ENCODE measurements at regions not wholly inside any gene's neighbourhood (a gene's known extent, or its start where the extent isn't known, plus 50 kb on each side); places are given as distances from the start of the nearest gene placed in this dataset.

DNA sequence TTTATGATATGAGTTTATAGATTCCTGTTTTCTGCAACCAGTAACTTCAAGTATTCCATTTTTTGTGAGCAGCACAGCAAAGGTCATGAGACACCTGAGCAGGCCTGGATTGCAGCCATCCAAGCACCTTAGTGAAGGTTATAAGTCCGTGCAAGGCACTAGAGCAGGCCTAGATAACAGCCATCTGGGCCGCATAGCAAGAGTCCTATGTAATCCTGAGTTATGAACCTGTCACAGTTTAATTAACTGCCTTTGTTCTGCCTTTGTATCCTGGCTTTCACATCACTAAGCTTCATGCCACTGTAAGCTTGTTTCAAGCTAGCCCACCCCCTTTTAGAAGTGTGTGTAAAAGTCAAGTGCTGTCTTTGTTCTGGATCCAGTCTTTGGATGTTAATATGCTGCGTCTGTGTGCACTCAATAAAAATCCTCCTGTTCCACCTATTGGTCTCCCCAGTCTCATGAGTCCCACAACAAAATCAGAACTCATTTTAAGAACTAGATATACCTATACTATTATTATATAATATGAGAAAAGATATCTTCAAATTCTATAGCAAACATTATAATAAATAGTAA, 556.2 kb upstream of the CHRM3 start:
- CTCF ChIA-PET (ENCODE audit: unreplicated experiment): no interaction called here
- Histone ChIP-seq H3K9me3 (ENCODE audit: low read length) (no peaks in the 10 kb centered on the region), H3K4me2 (ENCODE audit: low read length) (no peak overlapping the region), H3K79me2 (ENCODE audit: insufficient read depth, low read depth, low read length) (no peaks in the 10 kb centered on the region), H3K27ac (ENCODE audit: low read depth, low read length, poor library complexity, severe bottlenecking) (no peak overlapping the region), H3K4me1 (ENCODE audit: insufficient read depth, low read length, poor library complexity, severe bottlenecking) (no peaks in the 10 kb centered on the region), H3K36me3 (ENCODE audit: insufficient read depth, low read length) (no peaks in the 10 kb centered on the region), H2AFZ (ENCODE audit: low read length) (no peak overlapping the region), H4K20me1 (ENCODE audit: insufficient read depth, low read length) (no peaks in the 10 kb centered on the region), H3K4me3 (ENCODE audit: low read depth, low read length, poor library complexity, severe bottlenecking) (no peak overlapping the region), H3K9me2 (ENCODE audit: insufficient read depth, low read length) (no peaks in the 10 kb centered on the region)
- intact Hi-C loops (cut with micrococcal nuclease; ENCODE audit: unreplicated experiment): no loop called here
- POLR2A ChIA-PET: interaction anchor here (0.6 to 1.2 kb wide), 2 partner anchors 12 to 263 kb away, joined by 3 to 4 read pairs; no protein-coding TSS in a partner anchor
- DNase-seq (ENCODE audit: low spot score): no peak
- BruUV-seq (replicated peaks): no TSS peak
- no peak for TF ChIP-seq CTCF (conservative IDR thresholded peaks at IDR 0.05; ENCODE audit: low read length)
- TF ChIP-seq EZH2phosphoT487 (IDR thresholded peaks at IDR 0.05; ENCODE audit: borderline replicate concordance, low read depth, low read length): no peak

- Histone ChIP-seq H3K36me3 (ENCODE audit: insufficient read depth, low read length) (no peaks in the 10 kb centered on the region), H3K27ac (ENCODE audit: low read depth, low read length, poor library complexity, severe bottlenecking) (no peak overlapping the region), H3K4me2 (ENCODE audit: low read length) (no peak overlapping the region), H3K9me2 (ENCODE audit: insufficient read depth, low read length) (no peaks in the 10 kb centered on the region), H3K9me3 (ENCODE audit: low read length) (no peaks in the 10 kb centered on the region), H3K4me3 (ENCODE audit: low read depth, low read length, poor library complexity, severe bottlenecking) (no peak overlapping the region), H3K4me1 (ENCODE audit: insufficient read depth, low read length, poor library complexity, severe bottlenecking) (no peaks in the 10 kb centered on the region), H3K79me2 (ENCODE audit: insufficient read depth, low read depth, low read length) (no peaks in the 10 kb centered on the region), H4K20me1 (ENCODE audit: insufficient read depth, low read length) (no peaks in the 10 kb centered on the region), H2AFZ (ENCODE audit: low read length) (no peak overlapping the region)
- ChIA-PET CTCF (ENCODE audit: unreplicated experiment) (no interaction called here), POLR2A (no interaction called here)
- TF ChIP-seq CTCF (conservative IDR thresholded peaks at IDR 0.05; ENCODE audit: low read length) (no peak), EZH2phosphoT487 (IDR thresholded peaks at IDR 0.05; ENCODE audit: borderline replicate concordance, low read depth, low read length) (no peak)
- intact Hi-C loops (cut with micrococcal nuclease; ENCODE audit: unreplicated experiment): no loop called here
- BruUV-seq (replicated peaks): no TSS peak
- DNase-seq (ENCODE audit: low spot score): no peak
Observed at GRCh38 chr1:238826891-238827290, 559.5 kb upstream of the CHRM3 start.

- CTCF ChIA-PET (ENCODE audit: unreplicated experiment): no interaction called here
- Histone ChIP-seq H3K36me3 (ENCODE audit: insufficient read depth, low read length) (no peaks in the 10 kb centered on the region), H3K79me2 (ENCODE audit: insufficient read depth, low read depth, low read length) (no peaks in the 10 kb centered on the region), H3K4me3 (ENCODE audit: low read depth, low read length, poor library complexity, severe bottlenecking) (no peak overlapping the region), H3K4me1 (ENCODE audit: insufficient read depth, low read length, poor library complexity, severe bottlenecking) (no peaks in the 10 kb centered on the region), H3K27ac (ENCODE audit: low read depth, low read length, poor library complexity, severe bottlenecking) (no peak overlapping the region), H4K20me1 (ENCODE audit: insufficient read depth, low read length) (no peaks in the 10 kb centered on the region), H2AFZ (ENCODE audit: low read length) (no peak overlapping the region), H3K4me2 (ENCODE audit: low read length) (no peak overlapping the region), H3K9me2 (ENCODE audit: insufficient read depth, low read length) (no peaks in the 10 kb centered on the region), H3K9me3 (ENCODE audit: low read length) (no peaks in the 10 kb centered on the region)
- BruUV-seq (replicated peaks): no TSS peak
- intact Hi-C loops (cut with micrococcal nuclease; ENCODE audit: unreplicated experiment): no loop called here
- TF ChIP-seq CTCF (conservative IDR thresholded peaks at IDR 0.05; ENCODE audit: low read length): no peak
- TF ChIP-seq EZH2phosphoT487 (IDR thresholded peaks at IDR 0.05; ENCODE audit: borderline replicate concordance, low read depth, low read length): no peak
- POLR2A ChIA-PET: no interaction called here
- DNase-seq (ENCODE audit: low spot score): no peak
Observed at GRCh38 chr1:238823416-238823815, 563.0 kb upstream of the CHRM3 start.

Data from OCI-LY7 (cell line).